Thymus (tissue), 11 donors: ENCODE measurements at regions not wholly inside any gene's neighbourhood (a gene's known extent, or its start where the extent isn't known, plus 50 kb on each side); places are given as distances from the start of the nearest gene placed in this dataset.

Experiments used
- DNase-seq, 9 donors: peaks; one replicate each; pipeline ENCODE4 v3.0.0-alpha.2; 2013; ENCODE audit warnings: low spot score in 9 of 9, low read depth in 6 of 9, missing footprints in 1 of 9
- H3K27ac ChIP-seq, 2 donors: one replicate each; pipeline ENCODE4 v1.5.1; 2013; ENCODE audit warnings: control low read depth in 1 of 2, low read depth in 1 of 2, low read length in 1 of 2, mild to moderate bottlenecking in 1 of 2, moderate library complexity in 1 of 2
- H3K27me3 ChIP-seq, 2 donors: one replicate each; pipeline ENCODE4 v1.5.1; 2013; ENCODE audit warnings: low read length in 1 of 2; ENCODE audit not compliant: control insufficient read depth in 2 of 2, insufficient read depth in 1 of 2
- H3K36me3 ChIP-seq, 2 donors: one replicate each; pipeline ENCODE4 v1.5.1; 2013; ENCODE audit warnings: low read length in 1 of 2, mild to moderate bottlenecking in 1 of 2, moderate library complexity in 1 of 2; ENCODE audit not compliant: control insufficient read depth in 2 of 2, insufficient read depth in 2 of 2
- H3K4me1 ChIP-seq, 2 donors: one replicate each; pipeline ENCODE4 v1.5.1; 2013; ENCODE audit warnings: low read length in 2 of 2; ENCODE audit not compliant: control insufficient read depth in 2 of 2, insufficient read depth in 2 of 2
- H3K4me3 ChIP-seq, 2 donors: one replicate each; pipeline ENCODE4 v1.5.1; 2013; ENCODE audit warnings: low read length in 2 of 2, control low read depth in 1 of 2, mild to moderate bottlenecking in 1 of 2
- H3K9me3 ChIP-seq, 2 donors: one replicate each; pipeline ENCODE4 v1.5.1; 2013; ENCODE audit warnings: low read length in 1 of 2, mild to moderate bottlenecking in 1 of 2; ENCODE audit not compliant: control insufficient read depth in 2 of 2, insufficient read depth in 1 of 2
- WGBS: extraction: QIAGEN DNeasy Blood & Tissue Kit; methylation state at CpG from one replicate; pipeline ENCODE4 v1.1.7; 2013; 5-methylcytosine and 5-hydroxymethylcytosine counted together
- donor health status: healthy.

GRCh38 chr2:106041150-106041549, 153.0 kb downstream of the UXS1 start:
- Histone ChIP-seq H3K36me3 (no peaks in the 10 kb centered on the region), H3K9me3 (no peaks in the 10 kb centered on the region), H3K4me1 (peaks cover 0 to 7% of the 10 kb centered on the region in 2 donors), H3K27me3 (no peaks in the 10 kb centered on the region), H3K27ac (no peak overlapping the region), H3K4me3 (no peak overlapping the region)
- no peak for DNase-seq
- 97% methylated on average over 2 of the region's 2 CpGs for WGBS

DNA sequence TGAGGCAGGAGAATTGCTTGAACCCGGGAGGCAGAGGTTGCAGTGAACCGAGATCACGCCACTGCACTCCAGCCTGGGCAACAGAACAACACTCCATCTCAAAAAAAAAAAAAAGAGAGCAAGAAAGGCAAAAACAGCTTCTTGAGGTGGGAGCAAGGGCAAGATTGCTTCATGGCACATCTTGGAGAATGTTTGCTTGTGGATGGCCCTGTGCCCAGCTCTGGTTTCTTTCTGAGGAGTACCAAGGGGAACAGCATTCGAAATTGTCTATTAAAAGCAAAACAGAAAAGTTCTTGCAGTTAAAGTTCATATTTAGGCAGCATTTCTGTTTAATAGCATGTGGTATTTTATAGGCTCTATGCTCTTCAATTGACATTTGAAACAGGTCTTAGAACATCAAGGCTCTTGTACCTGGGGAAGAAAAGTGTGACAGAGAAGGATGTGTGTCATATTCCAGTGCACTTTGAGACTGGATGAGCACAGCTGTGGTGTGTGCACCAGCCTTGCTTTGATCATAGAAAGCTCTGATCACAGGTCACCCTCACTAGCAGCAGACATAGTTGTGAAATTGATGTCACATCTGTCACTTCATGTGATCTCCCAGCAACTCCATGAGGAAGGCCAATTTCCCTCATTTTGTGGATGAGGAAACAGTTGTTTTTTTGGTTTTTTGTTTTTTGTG, 154.3 kb downstream of the UXS1 start:
- H3K27me3 ChIP-seq, result no peaks in the 10 kb centered on the region
- H3K36me3 ChIP-seq, result no peaks in the 10 kb centered on the region
- no peak overlapping the region for H3K27ac ChIP-seq
- DNase-seq, result peak in 4 of 9 donors; percentile 13 to 59 (median 29)
- peaks cover 0 to 7% of the 10 kb centered on the region in 2 donors for H3K4me1 ChIP-seq
- no peaks in the 10 kb centered on the region for H3K9me3 ChIP-seq
- H3K4me3 ChIP-seq, result no peak overlapping the region
- WGBS, result 88% methylated on average over 4 of the region's 4 CpGs

- no peak for DNase-seq
- Histone ChIP-seq H3K4me1 (peaks cover 0 to 7% of the 10 kb centered on the region in 2 donors), H3K27ac (no peak overlapping the region), H3K4me3 (no peak overlapping the region), H3K36me3 (no peaks in the 10 kb centered on the region), H3K9me3 (no peaks in the 10 kb centered on the region), H3K27me3 (no peaks in the 10 kb centered on the region)
- WGBS, result 83% methylated on average over 12 of the region's 12 CpGs
Observed at GRCh38 chr2:106038601-106039375, 155.3 kb downstream of the UXS1 start.

GRCh38 chr2:106037932-106038331, 156.2 kb downstream of the UXS1 start:
- H3K27me3 ChIP-seq, result no peaks in the 10 kb centered on the region
- 90% methylated on average over 6 of the region's 6 CpGs for WGBS
- no peak overlapping the region for H3K4me3 ChIP-seq
- H3K4me1 ChIP-seq, result peaks cover 0 to 7% of the 10 kb centered on the region in 2 donors
- no peak for DNase-seq
- H3K9me3 ChIP-seq, result no peaks in the 10 kb centered on the region
- H3K36me3 ChIP-seq, result no peaks in the 10 kb centered on the region
- no peak overlapping the region for H3K27ac ChIP-seq

DNA sequence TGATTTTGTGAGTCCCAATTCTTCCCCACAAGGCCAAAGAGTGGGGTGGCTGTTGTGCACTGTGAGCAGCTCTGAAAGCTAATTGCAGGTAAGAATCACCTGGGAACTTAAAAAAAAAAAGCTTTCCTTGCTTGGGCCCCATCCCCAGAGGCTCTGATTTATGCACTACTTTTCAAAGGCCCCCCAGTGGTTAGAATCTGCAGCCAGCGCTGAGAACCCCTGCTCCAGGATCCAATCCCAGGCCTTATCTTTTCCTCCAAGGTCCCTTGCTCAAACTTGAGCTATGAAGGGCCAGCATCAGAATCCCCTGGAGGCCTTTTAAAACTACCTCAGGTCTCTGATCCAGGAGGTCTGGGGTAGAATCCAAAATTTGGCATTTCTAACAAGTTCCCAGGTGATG, 156.8 kb downstream of the UXS1 start:
- Histone ChIP-seq H3K27me3 (no peaks in the 10 kb centered on the region), H3K27ac (no peak overlapping the region), H3K4me1 (peaks cover 0 to 7% of the 10 kb centered on the region in 2 donors), H3K4me3 (no peak overlapping the region), H3K36me3 (no peaks in the 10 kb centered on the region), H3K9me3 (no peaks in the 10 kb centered on the region)
- 44% methylated on average over 1 of the region's 1 CpG for WGBS
- DNase-seq, result no peak

DNA sequence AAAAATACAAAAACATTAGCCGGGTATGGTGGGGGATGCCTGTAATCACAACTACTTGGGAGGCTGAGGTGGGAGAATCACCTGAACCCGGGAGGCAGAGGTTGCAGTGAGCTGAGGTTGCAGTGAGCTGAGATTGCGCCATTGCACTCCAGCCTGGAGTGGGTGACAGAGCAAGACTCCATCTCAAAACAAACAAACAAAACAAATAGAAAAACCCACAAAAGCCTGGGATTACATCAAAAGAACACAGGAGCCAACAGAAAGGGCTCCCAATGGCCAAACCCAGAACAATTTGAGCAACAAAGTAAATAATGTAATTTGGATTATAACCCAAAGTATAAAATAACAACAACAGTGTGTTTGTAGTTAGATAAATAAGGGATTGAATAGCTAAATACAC, 159.8 kb downstream of the UXS1 start:
- Histone ChIP-seq H3K4me1 (peaks cover 0 to 9% of the 10 kb centered on the region in 2 donors), H3K27me3 (no peaks in the 10 kb centered on the region), H3K36me3 (no peaks in the 10 kb centered on the region), H3K4me3 (no peak overlapping the region), H3K9me3 (no peaks in the 10 kb centered on the region), H3K27ac (no peak overlapping the region)
- DNase-seq, result no peak
- 82% methylated on average over 3 of the region's 3 CpGs for WGBS

DNA sequence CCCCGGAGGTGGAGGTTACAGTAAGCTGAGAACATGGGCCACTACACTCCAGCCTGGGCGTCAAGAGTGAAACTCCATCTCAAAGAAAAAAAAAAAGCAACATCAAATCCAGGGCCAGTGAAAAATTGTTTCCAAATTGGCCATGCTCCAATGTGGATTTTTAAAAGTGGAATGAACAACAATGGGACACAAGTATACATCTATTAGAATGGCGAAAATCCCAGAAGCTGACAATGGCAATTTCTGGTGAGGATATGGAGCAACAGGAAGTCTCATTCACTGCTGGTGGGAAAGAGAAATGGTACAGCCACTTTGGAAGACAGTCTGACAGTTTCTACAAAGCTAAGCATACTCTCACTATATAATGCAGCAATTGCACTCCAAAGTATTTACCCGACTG, 161.4 kb downstream of the UXS1 start:
- Histone ChIP-seq H3K9me3 (no peaks in the 10 kb centered on the region), H3K27me3 (no peaks in the 10 kb centered on the region), H3K36me3 (no peaks in the 10 kb centered on the region), H3K4me3 (no peak overlapping the region), H3K27ac (no peak overlapping the region), H3K4me1 (peaks cover 0 to 8% of the 10 kb centered on the region in 2 donors)
- DNase-seq, result no peak
- 96% methylated on average over 4 of the region's 4 CpGs for WGBS

- H3K27ac ChIP-seq, result peak overlapping the region; percentile 19 to 68
- H3K36me3 ChIP-seq, result no peaks in the 10 kb centered on the region
- H3K9me3 ChIP-seq, result no peaks in the 10 kb centered on the region
- peaks cover 4 to 12% of the 10 kb centered on the region in 2 donors for H3K4me1 ChIP-seq
- no peaks in the 10 kb centered on the region for H3K27me3 ChIP-seq
- no peak overlapping the region for H3K4me3 ChIP-seq
- 91% methylated on average over 14 of the region's 14 CpGs for WGBS
- no peak for DNase-seq
Observed at GRCh38 chr2:106030287-106031268, 163.5 kb downstream of the UXS1 start.
